HT-29 (cell line): ENCODE measurements at regions not wholly inside any gene's neighbourhood (a gene's known extent, or its start where the extent isn't known, plus 50 kb on each side); places are given as distances from the start of the nearest gene placed in this dataset.

Experiments used
- DNase-seq: peaks from one replicate; pipeline ENCODE4 v3.0.0-alpha.2; 2015; ENCODE audit warnings: low spot score

DNA sequence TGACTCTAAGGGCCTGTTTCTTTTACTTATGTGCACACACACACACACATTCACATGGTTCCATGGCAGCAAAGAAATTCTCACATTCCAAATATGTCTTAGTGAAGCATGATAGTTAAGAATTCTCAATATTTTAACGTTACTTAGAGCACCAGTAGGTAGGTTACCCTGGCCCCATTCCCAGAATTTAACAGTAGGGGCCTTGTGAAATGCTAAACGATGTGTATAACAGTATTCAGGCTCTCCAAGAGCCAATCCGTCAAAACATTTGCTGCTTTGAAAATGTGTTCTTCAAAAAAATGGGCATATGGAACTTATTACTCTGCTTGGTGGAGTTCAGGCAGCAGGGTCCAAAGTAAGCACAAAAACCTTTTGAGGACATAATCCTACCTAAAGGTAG lies 93.7 kb upstream of the DAB2 start:
- DNase-seq = no peak

DNA sequence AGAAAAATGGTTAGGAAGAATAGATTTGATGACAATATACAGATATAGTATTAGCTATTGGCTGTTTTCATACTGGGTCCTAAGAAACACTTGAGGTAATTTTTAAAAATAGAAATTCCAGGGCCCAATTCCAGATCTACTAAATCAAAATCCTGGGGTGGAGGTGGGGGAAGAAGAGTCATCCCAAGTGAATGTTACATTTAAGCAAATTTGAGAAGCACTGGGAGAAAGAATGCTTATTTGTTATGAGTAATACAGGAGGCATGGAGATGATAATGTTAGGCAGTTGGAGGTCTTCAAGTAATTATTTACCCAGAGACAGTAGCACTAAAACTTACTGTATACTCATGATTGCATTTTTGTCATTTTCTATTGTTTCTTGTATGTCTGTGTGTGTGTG lies 93.0 kb upstream of the DAB2 start:
- DNase-seq = no peak

DNA sequence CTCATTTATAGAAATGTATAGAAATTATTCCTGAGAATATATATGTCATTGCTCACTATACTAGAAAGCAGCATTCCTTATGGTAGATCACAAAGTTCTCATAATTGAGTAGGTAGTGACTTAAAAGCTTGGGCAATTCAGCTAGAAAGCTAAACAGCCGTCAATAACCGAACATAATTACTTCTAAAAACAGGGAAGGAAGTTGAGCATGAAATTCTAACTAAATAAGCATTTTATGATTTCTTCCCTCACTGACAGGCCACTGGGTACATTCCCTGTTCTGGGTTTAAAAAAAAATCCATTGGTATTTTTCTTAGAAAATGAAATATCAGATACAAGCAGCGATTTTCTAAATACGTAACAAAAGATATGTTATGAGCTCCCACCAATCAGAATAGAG lies 91.1 kb upstream of the DAB2 start:
- DNase-seq = no peak

DNA sequence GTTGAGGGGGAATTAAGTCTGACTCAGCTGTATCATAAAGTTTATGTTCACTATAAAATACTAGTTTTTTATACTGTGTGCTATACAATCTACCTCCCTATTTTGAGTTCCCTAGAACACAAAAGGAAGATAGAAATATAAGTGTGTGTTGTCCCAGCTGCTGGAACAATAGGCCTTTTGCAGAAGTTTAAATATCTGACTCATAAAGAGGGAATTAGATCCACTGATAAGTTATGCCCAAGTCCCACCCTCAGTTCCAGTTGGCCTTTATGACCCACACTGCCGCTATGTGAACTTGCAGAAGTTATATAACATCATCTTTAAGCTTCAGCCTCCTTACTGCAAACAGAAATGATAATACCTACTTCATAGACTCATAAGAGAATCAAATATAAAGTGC lies 88.5 kb upstream of the DAB2 start:
- peak; percentile 66 for DNase-seq

DNA sequence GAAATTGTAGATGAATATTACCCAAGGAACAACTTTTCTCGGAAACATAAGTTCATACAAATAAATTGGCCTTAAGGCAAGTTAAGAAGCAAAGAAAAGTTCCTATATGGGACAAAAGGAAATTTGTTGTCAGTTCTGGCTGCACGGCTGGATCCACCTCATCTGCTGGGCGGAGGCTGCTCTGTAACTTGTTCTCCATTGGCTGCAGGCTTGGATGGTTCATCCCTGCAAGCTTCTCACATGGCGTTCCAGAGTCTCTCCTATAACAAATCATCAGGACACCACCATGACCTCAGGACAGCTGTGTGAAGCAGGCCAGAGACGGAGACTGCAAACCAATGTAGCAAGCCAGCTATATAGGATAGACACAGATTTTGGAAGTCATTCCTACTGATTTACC lies 81.4 kb upstream of the DAB2 start:
- DNase-seq = no peak

DNA sequence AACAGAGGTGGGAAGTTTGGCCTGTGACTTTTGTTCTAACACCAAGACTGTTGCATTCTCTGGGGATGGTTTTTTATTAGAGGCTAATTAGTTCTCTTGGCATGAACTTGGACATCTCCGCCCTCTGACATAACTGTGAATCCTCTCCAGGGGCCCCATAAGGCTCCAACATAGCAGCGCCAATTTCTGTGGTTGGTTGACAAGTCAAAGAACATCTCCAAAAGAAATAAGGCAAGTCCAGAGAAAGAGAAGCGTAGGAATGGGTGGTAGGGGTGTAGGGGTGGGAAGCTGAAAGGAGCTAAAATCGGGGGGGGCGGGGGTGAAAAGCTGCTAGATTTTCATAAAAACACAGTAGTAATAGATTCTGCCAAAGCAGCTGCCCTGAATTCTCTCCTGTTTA lies 81.0 kb upstream of the DAB2 start:
- no peak for DNase-seq

DNA sequence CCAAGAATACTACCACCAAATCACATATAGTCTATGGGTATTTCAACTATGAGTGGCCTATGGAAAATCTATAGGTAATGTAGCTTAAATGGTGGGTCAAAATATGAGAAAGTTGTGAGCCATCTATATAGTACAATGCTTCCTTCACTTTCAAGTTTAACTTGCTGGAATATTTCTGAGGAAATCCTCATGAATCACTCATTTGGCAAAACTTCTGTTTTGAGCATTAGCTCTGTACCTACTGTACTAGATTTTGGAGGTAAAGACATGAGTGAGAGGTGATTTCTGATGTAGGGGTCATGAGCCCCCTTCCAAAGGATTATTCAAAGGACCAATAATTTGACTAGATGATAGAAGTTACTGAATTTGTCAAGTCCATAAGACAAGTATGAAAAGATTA lies 80.6 kb upstream of the DAB2 start:
- DNase-seq = no peak

DNA sequence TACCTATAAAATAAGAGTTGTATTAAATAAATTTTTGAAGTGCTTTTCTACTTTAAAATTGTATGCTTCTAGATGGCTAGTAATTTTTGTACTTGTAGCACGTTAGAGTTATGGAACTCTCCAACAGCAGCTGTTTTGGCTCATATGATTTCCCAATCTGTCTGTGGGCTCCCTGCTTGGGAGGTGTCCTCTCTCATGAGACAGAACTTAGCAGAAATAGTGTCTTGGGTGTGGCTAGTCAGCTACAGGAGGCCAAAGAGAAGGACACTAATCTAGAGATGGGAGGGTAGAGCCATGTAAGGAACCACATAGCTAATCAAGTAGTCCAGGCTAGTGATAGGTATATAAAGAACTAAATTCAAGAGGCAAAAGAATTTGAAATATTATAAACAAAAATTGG lies 78.4 kb upstream of the DAB2 start:
- DNase-seq = no peak

DNA sequence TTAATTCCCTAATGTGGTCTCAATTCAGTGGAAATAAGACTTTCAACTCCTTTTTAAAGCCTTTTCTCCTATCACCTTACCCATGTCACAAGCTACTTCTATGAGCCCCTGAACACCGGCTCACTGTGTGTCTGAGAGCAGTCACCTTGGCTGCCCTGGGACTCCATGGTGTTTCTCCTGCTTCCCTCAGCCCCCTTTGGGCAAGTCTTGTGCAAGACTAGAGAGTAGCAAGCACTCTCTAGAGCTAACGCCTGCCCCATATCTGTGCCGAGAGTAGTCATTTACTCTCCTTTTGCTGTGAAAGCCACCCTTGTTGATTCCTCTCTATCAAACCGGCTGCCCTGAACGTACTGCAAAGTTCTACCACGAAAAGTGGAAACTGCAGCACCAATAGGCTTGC lies 77.9 kb upstream of the DAB2 start:
- DNase-seq = no peak

DNA sequence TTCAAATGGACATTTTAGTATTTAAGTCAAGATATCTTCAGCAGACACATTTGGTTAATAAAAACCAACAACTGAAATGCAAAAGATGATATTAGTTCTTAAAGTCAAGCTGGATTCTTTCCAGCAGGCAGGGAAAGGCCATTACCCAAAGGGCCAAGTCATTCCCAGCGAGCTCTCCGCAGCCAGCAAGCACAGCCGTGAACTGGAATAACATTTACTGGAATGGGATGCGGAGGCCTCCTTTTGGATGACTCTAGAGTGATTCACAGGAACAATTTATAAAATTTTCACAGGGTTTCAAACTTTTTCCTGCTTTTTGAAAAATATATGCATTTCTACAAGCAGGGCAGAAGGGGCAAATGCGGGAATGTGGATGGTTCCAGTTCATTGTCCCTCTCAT lies 76.6 kb upstream of the DAB2 start:
- no peak for DNase-seq

DNA sequence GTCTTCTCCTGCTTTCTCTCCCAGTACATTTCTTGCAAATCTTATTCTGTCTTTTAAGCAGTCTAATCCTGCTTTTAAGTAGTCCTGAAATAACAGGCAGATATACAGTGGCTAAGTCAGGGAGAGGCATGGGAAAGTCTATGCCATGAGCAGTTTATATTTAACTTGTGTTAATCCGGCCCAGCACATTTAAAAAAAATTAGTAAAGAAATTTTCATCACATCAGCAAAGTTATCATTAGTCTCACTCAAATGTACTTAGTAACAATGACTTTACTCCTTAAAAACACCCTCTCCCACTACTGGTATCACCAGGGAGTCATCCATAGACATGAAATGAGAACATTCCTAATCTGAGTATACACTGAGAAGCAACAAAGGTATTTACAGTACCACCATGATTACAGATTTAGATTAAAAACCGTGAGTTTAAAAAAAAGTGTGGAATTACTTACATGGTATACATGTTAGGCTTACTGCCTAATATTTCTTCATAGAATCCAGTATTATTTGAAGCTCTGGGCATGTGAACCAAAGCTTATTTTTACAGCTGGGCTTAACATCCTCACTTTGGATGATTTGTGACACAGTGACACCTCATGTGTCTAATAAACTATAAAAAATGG lies 75.9 kb upstream of the DAB2 start:
- DNase-seq = no peak

DNA sequence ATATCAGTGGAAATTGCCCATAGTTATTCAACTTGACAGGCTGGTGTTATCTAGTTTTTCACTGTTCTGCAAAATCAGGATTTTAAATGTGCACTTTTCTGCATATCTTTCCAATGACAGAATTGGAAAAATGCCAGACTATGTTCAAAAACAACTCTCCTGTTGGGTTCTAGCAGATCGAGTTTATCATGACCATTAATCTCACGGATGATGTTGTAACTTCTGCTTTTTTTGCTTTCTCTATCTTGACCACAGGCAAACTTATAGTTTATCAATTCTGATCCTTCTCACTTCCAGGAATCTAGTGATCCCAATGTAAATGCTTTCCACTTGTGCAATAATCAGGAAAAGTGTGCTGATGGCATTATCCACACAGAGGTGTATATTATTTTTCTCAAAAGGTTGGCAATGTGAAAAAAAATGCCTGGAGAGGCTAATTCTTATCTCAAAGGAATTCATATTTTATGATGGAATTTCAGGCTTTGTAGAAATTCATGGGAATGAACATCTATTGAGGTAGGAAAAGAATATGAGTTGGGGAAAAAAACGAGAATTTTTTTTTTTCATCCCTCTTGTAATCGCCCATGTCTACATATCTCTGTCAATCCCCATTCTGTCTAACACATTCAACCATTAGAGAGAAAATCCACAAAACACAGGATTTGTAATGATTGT lies 73.6 kb upstream of the DAB2 start:
- peak; percentile 17 for DNase-seq

DNA sequence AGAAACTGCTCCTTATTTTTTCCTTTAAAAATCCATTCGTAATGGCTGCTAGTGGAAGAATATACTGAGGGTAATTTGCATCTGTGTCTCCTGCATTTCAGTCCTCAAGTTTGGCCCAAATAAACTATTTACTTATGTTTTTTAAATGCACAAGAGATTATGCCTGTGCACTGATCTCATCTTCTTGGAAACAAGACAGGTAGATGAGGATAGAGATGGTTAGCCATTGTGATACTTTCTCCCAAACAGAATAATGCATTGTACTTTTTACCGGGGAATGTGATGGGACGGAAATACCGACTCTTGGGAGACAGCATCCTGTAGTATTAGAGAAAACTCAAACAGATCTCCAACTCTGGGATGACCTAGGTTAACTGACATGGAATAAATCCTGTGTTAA lies 72.5 kb upstream of the DAB2 start:
- no peak for DNase-seq

DNA sequence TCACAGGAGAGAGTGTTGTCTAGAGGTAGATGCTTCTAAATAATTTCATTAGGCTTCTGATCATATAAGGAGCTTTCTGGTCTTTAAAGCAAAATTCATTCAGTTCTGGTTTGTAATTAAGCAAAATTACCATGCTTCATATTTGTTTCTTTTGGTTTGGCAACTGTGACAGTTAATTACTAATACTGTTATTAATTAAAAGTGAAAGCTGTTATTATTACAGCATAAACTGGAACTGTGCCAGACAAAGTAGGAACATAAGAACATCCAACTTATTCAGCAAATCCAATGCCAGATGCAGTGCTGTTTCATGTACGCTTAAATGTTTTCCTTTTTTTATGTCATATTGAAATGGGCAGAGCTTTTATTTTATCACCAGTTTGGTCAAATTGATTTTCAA lies 70.4 kb upstream of the DAB2 start:
- DNase-seq = no peak

DNA sequence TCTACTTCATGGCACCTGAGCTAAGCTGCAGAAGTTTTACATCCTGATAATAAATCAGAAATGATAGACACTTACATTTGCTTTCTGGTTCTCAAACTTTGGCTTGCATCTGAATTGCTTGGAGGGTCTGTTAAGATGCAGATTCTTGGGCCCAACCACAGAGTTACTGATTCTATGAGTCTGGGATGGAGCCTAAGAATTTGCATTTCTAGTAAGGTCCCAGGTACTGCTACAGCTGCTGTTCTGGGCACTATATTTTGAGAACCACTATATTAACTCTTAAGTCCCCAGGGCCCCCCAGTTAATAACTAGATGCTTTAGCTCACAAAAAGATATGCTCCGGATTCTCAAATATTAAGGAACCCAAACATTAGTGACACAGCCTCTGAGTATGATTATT lies 69.8 kb upstream of the DAB2 start:
- DNase-seq = no peak

DNA sequence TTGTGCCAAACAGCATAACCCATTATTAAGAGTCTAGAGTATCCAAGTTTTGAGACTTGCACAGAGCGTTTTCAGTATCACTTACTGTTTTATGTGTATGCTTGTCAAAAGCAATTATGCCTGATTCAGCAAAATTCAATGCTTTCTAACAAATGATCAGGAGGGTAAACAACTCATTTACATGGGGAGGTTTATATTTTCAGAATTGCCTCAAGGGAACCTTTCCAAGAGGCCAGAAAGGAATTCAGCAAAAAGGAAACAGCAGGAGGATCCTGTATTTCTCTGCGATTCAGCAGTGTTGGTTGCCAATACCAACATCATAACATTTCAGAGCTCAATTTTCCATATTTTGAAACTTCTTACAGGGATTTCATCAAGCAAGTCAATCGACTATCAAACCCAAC lies 69.3 kb upstream of the DAB2 start:
- no peak for DNase-seq

DNA sequence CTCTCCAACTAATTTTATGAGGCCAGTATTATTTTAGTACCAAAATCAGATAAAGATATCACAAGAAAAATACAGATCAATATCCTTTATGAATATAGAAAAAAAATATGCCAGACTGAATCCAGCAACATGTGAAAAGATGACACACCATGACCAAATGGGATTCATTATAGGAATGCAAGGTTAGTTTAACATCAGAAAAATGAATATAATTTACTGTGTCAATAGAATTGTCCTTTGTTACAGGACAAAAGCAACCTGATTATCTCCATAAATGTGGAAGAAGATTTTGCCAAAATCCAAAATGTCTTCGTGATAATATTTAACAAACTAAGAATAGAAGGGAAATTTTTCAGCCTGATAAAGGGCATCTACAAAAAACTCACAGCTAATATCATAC lies 66.4 kb upstream of the DAB2 start:
- no peak for DNase-seq

DNA sequence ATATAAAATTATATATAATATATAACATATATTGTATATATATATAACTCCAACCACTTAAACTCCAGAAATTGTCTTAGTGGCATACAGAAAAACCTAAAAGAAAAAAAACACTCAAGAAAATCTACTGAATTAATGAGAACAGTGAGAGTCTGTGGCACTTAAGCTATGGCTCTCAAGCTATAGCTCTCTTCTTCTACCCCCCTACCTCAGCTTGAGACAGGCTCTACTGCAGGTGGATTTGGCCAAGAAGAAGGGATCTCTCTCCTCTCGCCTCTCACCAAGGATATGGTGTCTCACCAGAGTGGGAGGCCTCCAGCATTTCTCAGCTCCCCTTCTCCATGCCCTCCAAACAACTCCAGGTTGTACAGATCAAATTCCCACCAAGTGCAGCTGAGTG lies 64.5 kb upstream of the DAB2 start:
- DNase-seq = no peak

DNA sequence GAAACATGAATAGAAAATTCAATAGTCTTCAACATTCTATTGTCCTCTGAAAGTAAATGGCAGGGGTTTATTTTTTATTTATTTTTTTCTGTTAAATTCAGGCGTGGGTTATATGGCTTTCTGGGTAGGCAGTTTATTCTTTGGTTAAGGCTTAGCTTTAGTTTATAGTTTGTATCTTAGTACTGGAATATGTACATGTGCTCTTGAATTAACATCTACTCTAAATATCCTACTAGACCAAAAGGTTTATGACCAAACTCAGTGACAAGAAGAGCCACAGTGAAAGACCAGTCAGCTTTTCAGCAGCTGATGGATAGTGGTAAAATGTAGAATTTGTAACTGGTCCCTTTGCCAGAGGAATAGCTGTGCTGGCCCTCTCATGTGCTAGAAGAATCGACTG lies 62.0 kb upstream of the DAB2 start:
- DNase-seq = no peak

DNA sequence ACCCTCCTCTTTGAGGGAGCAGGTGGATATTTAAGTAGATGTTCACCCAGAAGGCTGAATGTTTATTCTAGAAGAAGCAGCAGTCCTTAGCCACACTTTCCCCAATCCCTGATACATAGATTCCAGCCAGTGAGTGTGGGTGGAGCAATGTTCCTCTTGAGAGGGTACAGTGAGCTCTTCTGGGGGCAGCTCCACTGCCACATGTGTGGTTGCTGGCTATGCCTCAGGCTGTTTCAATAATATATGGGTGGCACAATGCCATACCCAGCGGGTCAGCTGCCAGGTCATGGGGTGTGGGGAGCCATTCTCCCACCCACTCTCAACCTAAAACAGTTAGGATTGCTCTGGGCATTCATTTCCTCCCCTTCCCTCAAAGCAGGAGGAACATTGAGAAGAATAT lies 61.6 kb upstream of the DAB2 start:
- DNase-seq = no peak

DNA sequence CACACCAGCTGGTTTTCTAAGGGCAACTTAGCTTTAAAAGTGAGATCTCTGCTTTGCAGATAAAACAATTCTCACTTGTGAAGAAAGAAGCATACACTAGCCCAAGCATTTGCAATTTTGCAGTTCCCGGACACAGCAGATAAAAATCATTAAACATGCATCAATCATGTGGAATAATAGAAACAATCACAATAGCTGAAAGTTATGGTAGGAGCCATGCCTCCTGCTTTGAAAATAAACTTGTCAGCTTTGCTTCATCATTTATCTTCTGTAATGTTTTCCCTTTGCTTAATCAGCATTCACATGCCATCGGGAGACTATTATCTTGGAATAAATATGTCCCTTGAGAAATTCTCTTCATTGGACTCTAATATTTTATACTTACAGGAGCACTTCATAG lies 60.3 kb upstream of the DAB2 start:
- DNase-seq = no peak

DNA sequence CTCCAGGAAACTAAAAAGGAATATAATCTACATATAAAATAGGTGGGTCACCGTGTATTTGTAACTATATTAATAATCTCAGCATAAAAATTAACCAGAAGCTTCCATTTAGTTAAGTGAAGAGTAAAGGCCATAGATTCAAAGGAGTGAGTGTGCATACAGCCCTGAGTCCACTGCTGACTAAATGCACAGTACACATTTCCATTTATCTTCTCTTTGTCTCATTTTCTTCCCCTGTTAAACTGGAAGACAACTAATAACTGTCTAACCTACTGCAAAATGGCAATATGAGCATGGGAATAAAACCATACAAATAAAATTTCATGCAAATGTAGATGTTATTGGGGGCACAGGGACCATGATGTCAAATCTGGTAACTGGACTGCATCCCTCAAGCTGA lies 59.9 kb upstream of the DAB2 start:
- no peak for DNase-seq

DNA sequence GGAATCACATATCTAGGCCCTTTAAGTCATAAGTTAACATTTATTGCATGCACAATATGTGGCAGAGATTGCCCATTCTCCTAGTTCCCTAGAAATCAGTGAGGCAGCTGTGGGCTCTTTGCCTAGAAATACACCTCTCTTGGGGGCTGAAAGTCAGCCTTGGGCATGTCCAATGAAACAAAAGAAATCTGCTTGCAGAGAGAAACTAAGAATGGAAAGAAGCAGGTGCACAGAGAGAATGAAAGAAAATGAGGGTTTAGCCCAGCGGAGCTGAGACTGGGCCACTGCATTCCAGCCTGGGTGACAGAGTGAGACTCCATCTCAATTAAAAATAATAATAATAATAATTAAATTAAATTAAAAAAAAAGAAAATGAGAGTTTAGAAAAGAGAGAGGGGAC lies 57.3 kb upstream of the DAB2 start:
- no peak for DNase-seq

DNA sequence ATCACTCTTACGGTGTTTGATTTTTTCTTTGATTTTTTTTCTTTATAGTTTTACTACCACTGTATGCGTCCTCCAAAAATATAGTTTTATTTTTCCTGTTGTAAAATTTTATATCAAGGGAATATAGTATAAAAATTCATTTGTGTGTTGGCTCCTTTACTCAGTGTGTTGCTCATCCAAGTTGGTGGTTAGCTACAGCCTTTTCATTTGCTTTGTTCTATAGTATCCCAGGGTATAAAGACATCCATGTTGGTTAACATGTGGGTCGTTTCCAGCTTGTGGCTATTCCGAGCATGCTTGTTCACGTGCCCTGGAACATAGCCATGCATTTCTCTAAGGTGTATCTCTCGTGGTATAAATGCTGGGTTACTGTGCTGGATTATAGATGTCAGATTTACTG lies 54.8 kb upstream of the DAB2 start:
- no peak for DNase-seq
